Bone marrow (tissue), 2 donors: ENCODE measurements at regions not wholly inside any gene's neighbourhood (a gene's known extent, or its start where the extent isn't known, plus 50 kb on each side); places are given as distances from the start of the nearest gene placed in this dataset.
"Not testable (repeated sequence)": the region's sequence is repeated elsewhere in the genome, so short reads cannot be mapped to it uniquely, and the experiment has no call there.

Source experiments
- DNase-seq, 2 donors: peaks; one replicate each; lab custom pipeline; 2025; lab: John Stamatoyannopoulos, UW

DNA sequence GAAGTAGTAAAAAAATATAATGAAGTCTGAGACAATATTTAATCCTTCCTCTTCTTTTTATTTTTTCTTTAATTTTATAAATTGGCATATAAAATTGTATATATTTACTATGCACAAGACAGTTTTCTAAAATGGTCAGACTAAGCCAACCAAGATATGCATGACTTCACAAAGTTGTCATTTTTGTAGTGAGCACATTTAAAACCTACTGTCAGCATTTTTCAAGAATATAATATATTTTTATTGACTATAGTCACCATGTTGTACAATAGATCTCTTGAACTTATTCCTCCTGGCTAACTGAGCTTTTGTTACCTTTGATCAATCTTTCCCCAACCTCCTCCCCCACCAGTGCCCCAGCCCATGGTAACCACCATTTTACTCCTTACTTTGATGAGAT is 129.2 kb downstream of the ATP6V1G3 start:
- DNase-seq = no peak

GRCh38 chr1:198408716-198409115 is 131.8 kb downstream of the ATP6V1G3 start:
- no peak for DNase-seq

- not testable (repeated sequence) for DNase-seq
Observed at GRCh38 chr1:198404632-198405031, 135.8 kb downstream of the ATP6V1G3 start.

DNA sequence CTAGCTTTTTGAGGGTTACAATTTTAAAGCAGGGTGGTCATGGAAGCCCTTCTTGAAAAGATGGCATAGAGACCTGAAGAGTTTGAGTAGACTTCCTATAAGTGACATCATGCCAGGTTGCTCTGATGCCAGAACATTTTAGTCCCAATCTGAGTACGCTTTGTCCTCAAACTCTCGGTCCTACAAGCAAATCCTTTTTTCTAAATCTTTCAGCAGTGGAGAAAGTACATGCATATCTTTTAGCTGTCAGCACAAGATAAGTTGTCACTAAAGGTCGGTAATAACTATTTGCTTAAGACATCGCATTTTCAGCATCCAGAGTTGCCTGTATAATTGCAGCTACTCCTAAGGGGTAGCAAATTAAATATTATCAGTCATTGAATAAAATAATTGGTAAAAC is 140.4 kb downstream of the ATP6V1G3 start:
- no peak for DNase-seq

DNA sequence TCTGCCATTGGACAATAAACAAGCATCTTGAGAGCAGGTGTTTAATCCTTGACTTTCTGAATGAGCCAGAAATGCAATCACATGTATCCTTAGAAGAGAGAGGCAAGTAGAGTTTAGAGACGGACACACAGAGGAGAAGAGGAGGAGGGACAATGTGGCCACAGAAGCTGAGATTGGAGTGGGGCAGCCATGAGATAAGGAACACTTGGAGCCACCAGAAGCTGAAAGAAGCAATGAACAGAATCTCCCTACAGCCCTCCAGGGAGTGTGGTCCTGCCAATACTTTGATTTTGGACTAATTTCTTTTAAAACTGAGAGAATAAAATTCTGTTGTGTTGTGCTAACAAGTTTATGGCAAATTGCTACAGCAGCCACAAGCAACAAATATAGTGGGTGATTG is 141.0 kb downstream of the ATP6V1G3 start:
- DNase-seq = no peak

DNA sequence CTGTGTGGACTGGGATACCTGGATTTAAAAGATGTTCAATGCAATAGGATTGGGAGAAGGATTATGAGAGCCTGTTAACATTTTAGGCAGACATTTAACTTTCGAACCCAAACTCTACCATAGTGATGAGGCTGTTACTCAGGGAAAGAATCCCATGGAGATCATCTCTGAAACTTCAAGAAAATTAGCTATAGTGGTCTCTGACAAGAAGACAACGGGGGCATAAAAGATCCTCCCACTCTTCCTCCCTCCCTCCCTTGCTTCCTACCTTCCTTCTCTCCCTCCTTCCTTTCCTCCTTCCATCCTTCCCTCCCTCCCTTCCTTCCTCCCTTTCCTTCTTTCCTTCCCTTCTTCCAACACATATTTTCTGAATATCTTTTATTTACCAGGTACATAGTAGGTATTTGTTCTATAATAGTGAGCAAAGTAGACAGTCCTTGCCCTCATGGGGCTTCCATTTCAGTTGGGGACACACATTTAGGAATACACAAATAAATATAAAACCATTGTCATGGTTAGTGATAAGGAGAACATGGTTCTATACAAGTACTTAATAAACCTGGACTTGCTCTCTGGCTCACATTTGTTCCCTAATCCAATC is 143.2 kb downstream of the ATP6V1G3 start:
- DNase-seq = no peak

DNA sequence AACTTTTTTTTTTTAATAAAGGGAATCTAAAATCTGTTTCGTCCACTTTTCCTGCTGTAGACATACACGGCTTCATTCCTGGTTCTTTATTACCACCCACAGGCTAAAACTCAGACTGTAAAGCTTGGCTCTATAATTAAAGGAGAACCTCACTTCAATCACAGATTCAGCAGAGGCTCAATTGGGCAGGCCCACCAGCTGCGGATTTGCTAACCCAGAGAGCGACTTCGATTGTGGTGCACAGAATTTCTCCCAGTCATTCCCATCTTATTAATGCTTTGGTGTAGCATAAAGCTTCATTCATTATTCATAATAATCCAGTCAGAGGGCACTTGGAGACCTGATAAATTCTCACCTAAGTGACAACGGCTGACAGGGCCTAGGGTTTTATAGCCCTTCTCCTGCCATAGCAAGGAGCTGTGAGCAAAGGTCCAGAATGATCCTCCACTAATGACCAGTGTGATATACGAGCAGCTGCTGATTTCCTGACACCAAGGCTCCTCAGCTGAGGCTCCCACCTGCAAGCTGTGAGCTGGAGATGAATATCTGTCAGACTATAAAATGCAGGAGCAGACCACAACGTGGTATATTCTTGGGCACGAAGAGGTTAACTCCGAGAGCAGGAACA is 149.0 kb downstream of the ATP6V1G3 start:
- DNase-seq = no peak

DNA sequence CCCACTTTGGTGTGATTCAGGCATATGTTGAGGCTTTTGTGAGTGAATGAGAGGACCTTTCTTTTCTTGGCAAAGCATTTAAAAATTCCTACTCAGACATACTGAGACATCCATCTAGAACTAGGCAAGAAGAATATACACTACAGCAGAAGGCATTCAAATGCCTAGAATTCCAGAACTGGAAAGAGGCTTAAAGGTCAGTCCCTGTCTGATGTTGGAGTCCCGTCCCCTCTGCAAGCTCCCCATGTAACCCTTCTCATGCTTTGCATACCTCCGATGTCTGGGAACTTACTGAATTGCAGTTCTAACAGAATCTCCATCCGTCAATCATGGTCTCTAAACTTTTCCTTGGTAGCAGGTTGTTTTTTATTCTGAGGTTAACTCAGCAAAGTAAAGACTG is 152.9 kb downstream of the ATP6V1G3 start:
- DNase-seq = no peak

GRCh38 chr1:198380275-198380674 is 160.2 kb downstream of the ATP6V1G3 start:
- DNase-seq = no peak

- no peak for DNase-seq
Observed at GRCh38 chr1:198377702-198378101, 162.8 kb downstream of the ATP6V1G3 start.

GRCh38 chr1:198374288-198374687 is 166.2 kb downstream of the ATP6V1G3 start:
- no peak for DNase-seq

DNA sequence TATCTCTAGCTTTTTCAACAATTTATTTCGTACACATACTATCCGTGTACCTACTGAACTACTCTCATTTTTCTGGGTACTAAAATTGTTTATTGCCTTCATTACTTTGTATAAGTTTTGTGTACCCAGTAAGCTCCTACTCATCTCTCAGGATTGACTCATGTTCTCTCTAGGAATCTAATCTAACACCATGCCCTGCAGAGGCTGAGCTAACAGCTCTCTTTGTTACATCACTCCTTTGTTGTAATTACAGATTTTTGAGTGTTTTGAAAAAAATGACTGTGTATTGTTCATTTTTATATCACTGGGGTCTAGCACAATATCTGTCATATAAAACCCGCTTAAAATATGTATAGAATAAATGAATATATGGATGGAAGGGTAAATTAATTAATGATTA is 167.1 kb downstream of the ATP6V1G3 start:
- DNase-seq = no peak
